NCI-H1436 (cell line): ENCODE measurements at regions not wholly inside any gene's neighbourhood (a gene's known extent, or its start where the extent isn't known, plus 50 kb on each side); places are given as distances from the start of the nearest gene placed in this dataset.

Experiments used
- DNase-seq: peaks from one replicate; lab custom pipeline; 2025; lab: John Stamatoyannopoulos, UW

DNA sequence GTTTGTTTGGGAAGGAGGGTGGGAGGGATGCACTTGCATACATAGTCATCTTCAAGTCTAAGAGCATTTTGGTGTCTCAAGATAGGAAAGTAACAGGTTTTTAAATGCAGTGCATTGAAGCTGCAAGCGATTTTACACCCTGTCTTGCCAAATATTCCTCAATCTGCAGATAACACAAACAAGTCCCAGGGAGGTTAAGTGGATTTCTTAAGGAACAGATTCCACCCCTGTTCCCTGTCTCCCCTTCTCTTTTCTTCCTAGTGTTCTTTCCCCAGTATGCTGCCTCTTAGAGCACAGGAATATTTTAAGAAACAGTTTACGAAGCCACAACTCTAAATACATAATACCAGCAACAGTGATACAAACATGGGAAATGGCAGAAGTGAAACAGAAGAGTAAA is 389.9 kb downstream of the PLPP3 start:
- no peak for DNase-seq

- DNase-seq = no peak
These were observed 390.5 kb downstream of the PLPP3 start for GRCh38 chr1:56188855-56189254.

DNA sequence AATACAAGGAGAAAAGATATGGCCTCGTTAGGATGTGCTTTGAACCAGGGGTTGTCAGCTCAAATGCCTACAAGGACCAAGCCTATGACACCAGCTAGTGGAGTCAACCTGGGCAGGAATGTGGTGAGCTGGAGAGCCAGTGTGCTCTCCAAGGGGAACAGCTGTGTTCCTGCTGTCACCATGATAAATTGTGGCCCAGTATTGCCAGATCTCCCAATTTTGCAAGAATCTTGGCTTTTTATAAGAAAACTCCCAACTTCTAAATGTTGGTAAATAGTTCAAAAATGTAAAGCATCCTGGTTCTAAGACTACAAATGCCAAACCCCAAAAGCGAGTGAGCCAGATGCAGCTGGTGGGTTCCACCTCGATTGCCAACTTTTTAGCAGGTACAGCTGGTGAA is 391.1 kb downstream of the PLPP3 start:
- no peak for DNase-seq

DNA sequence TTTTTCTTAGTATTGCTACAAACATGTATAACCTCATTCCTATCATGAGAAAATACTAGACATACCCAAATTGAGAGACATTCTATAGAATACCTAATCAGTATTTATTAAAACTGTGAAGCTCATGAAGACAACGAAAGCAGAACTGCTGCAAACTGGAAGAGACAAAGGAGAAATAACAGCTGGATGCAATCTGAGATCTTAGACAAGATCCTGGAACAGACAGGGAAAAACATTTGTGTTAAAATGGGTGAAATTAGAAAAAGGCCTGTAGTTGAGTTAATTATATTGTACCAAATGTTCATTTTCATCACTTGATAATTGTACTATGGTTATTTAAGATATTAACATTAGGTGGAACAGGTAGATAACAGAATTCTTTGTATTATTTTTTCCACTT is 392.0 kb downstream of the PLPP3 start:
- no peak for DNase-seq

DNA sequence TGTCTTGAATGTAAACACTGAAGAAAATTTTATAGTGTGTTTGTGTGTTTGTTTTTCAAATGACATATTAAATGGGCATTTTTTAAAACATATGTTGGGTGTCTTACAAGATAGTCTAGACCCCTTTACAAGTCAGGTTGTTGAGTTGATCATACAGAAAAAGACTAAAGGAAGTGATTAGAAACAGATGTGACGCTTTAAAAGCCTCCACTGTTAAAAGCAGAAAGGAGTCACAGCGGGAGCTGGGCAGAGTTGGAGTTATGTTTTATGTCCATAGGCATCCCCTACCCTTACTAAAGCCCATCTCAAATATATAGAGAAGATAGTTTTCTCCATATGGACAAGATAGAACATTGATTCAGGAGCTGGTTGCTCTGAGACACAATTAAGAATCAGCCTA is 393.9 kb downstream of the PLPP3 start:
- DNase-seq = no peak

GRCh38 chr1:56183151-56183550 is 396.2 kb downstream of the PLPP3 start:
- no peak for DNase-seq

- no peak for DNase-seq
These were observed 398.7 kb downstream of the PLPP3 start for GRCh38 chr1:56180520-56181190.

GRCh38 chr1:56179543-56179942 is 399.8 kb downstream of the PLPP3 start:
- DNase-seq = no peak

GRCh38 chr1:56175211-56175610 is 404.2 kb downstream of the PLPP3 start:
- DNase-seq = no peak

- DNase-seq = no peak
These were observed 405.0 kb downstream of the PLPP3 start for GRCh38 chr1:56174176-56174885.

- DNase-seq = no peak
These were observed 405.6 kb downstream of the PLPP3 start for GRCh38 chr1:56173736-56174135.

GRCh38 chr1:56171670-56172069 is 407.7 kb downstream of the PLPP3 start:
- no peak for DNase-seq

DNA sequence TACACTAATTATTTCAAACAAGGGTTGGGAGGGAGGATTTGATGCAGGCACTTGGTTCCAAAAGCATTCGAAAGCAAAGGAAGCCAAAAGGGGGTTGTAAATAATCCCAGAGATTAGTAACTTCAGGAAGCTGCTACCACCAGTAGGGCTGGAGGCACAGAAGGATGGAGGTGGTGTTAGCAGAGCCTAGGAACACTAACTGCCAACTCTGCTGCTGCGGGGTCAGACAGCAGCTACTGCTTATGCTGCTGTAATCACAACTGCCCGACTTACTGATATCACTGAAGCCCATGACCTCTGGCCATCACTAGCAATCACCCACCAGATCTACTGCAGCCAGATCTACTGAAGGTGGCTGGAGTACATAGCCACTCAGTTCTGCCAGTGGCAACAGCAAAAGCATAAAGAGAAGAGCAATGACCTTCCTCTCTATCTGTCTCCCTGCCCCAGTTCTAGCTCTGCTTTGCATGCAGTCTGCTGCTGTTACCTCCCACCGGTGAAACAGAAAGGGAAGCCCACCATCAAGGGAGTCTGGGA is 408.5 kb downstream of the PLPP3 start:
- no peak for DNase-seq

- DNase-seq = no peak
These were observed 409.5 kb downstream of the PLPP3 start for GRCh38 chr1:56169856-56170255.

DNA sequence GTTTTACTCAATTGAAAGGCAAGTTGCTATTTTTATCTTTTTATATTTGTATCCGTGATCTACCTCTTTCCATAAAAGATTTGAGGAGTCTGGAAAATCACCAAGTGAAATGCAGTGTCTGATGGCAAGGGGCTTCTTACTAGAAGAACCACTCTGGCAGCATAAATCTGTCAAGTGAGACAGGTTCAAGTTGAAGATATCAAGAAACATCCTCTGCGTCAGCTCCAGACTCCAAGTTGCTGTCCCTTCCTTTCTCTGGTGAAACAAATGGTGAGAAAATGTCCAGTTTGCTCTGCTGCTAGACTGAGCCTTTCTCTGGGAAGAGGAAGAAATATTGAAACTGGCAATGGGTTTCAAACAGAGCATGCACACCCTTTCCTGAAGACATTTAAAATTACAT is 411.2 kb downstream of the PLPP3 start:
- DNase-seq = no peak

GRCh38 chr1:56167596-56167995 is 411.8 kb downstream of the PLPP3 start:
- DNase-seq = no peak

DNA sequence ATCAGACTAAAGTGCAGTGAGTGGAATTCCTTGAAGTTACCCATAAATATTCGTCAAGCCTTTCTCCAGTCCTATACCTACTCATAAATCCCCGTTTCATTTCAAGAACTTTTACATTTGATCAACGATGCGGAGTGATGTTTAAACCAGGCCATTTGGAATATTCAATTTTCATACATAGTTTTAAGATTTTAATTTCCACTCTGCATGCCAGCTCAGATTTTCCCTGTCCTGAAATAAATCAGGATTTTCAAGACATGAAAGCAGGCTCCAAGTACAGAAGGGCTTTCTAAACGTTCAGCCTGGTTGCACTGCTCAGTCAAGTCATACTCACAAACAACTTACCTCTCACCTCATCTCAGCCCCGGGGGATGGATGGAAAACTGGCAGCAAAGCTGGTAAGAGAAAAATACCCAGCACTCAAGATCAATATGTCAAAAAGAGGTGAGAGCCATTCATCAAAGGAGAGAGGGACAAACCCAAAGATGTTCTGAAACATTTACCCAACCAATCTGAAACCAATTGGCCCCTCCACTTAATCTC is 418.5 kb downstream of the PLPP3 start:
- no peak for DNase-seq

- no peak for DNase-seq
These were observed 422.1 kb downstream of the PLPP3 start for GRCh38 chr1:56156971-56157876.

GRCh38 chr1:56153276-56153675 is 426.1 kb downstream of the PLPP3 start:
- DNase-seq = no peak

DNA sequence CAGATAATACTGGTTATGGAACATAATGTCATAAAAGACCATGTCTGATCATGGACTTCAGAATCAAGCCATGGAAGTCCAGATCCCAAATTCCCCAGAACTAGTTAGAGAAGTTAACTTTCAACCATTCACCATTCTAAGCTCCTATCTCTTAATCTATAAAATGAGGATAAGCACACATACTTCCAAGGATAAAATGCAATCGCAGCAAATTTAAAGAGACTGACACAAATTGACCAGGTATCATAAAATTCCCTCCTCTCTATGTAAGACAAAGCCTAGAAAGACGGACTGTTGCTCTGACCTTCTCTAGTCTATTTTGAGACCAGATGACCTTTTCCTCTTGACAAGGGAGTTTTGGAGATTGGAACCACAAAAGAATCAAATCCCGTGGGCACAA is 426.7 kb downstream of the PLPP3 start:
- DNase-seq = no peak

DNA sequence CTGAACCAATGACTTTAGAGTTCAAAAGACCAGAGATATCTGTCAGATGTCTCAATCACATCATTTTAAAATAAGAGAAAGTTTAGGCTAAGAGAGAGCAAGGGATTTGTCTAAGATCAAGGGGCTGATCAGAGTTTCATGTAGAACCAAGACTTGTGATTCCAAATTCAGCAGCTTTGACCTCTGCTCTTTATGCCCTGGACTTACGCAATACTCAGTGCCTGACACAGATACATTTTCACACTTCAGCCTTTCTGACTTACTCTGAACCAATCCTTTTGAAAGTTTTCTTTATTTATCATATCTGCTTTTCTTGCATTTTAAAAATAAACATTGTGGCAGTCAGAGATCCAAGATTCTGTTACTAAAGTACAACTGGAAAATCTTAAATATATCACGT is 428.0 kb downstream of the PLPP3 start:
- no peak for DNase-seq
